H1 (cell line): ENCODE measurements at regions not wholly inside any gene's neighbourhood (a gene's known extent, or its start where the extent isn't known, plus 50 kb on each side); places are given as distances from the start of the nearest gene placed in this dataset.

Experiments used
- CTCF ChIA-PET: fragments of 300-600 bp; sonication (Branson Sonifier 250); formaldehyde crosslinking; loops from one replicate; lab custom pipeline; 2021; ENCODE audit not compliant: partially characterized antibody; lab: Charles Lee
- POLR2A ChIA-PET: fragments of 300-600 bp; sonication (Branson Sonifier 250); formaldehyde crosslinking; loops from one replicate; lab custom pipeline; 2021; ENCODE audit warnings: inconsistent platforms; ENCODE audit not compliant: partially characterized antibody; lab: Charles Lee
- DNase-seq, 2 experiments: peaks; one replicate each; pipeline versions ENCODE4 v3.0.0 to v3.0.0-alpha.2; 2010 to 2022; ENCODE audit warnings: low spot score in 2 of 2, low read depth in 1 of 2, mixed read lengths in 1 of 2
- FAIRE-seq: peaks from 2 replicates; lab custom pipeline; 2011; peaks lifted over from hg19 to GRCh38; lab: Jason Lieb, UNC
- H2AFZ ChIP-seq: 2 replicates; pipeline ENCODE4 v1.8.1; 2012; ENCODE audit warnings: low read length, inconsistent platforms
- H2AK5ac ChIP-seq: 2 replicates; pipeline ENCODE4 v1.6.1; 2013; ENCODE audit warnings: low read depth, low read length
- H2BK120ac ChIP-seq: replicated peaks from 2 replicates; pipeline ENCODE3; 2013; ENCODE audit warnings: low read depth, low read length, inconsistent platforms
- H2BK12ac ChIP-seq: 2 replicates; pipeline ENCODE4 v1.6.1; 2013; ENCODE audit warnings: low read depth, low read length
- H2BK15ac ChIP-seq: 2 replicates; pipeline ENCODE4 v1.6.1; 2013; ENCODE audit warnings: low read length
- H2BK20ac ChIP-seq: 2 replicates; pipeline ENCODE4 v1.6.1; 2013; ENCODE audit warnings: low read length
- H2BK5ac ChIP-seq: 2 replicates; pipeline ENCODE4 v1.6.1; 2013; ENCODE audit warnings: low read depth, low read length
- H3K14ac ChIP-seq: 2 replicates; pipeline ENCODE4 v1.6.1; 2013; ENCODE audit warnings: inconsistent platforms; ENCODE audit not compliant: insufficient read length
- H3K18ac ChIP-seq: 2 replicates; pipeline ENCODE4 v1.6.1; 2013; ENCODE audit warnings: low read length; ENCODE audit errors: extremely low read depth
- H3K23ac ChIP-seq: 2 replicates; pipeline ENCODE4 v1.6.1; 2013; ENCODE audit warnings: inconsistent platforms; ENCODE audit not compliant: insufficient read length
- H3K23me2 ChIP-seq: 2 replicates; pipeline ENCODE4 v1.6.1; 2013; ENCODE audit warnings: low read depth, low read length
- H3K27ac ChIP-seq: 2 replicates; pipeline ENCODE4 v1.6.1; 2011; ENCODE audit warnings: low read depth, low read length, inconsistent platforms
- H3K27me3 ChIP-seq, 4 experiments: replicated peaks in 1 of 4; 1 replicate in 1 of 4; 2 replicates in 3 of 4; pipeline versions ENCODE4 v1.6.1 to v1.8.1; 2011 to 2013; ENCODE audit warnings: low read length in 3 of 4, mild to moderate bottlenecking in 3 of 4, inconsistent platforms in 2 of 4, mixed read lengths in 2 of 4, moderate library complexity in 1 of 4; ENCODE audit not compliant: control insufficient read depth in 3 of 4, insufficient read depth in 3 of 4; ENCODE audit errors: extremely low read depth in 1 of 4
- H3K36me3 ChIP-seq, 4 experiments: 2 replicates each; pipeline versions ENCODE4 v1.6.1 to v1.8.1; 2011 to 2013; ENCODE audit warnings: mild to moderate bottlenecking in 4 of 4, low read length in 3 of 4, moderate library complexity in 2 of 4, control low read depth in 1 of 4, inconsistent platforms in 1 of 4; ENCODE audit not compliant: insufficient read depth in 4 of 4, control insufficient read depth in 2 of 4
- H3K4ac ChIP-seq: replicated peaks from 2 replicates; pipeline ENCODE3; 2013; ENCODE audit warnings: low read length, low read depth, mixed read lengths, inconsistent platforms; ENCODE audit not compliant: insufficient read length
- H3K4me1 ChIP-seq, 4 experiments: replicated peaks in 1 of 4; 1 replicate in 1 of 4; 2 replicates in 3 of 4; pipeline versions ENCODE4 v1.6.1 to v1.8.1; 2011 to 2013; ENCODE audit warnings: low read length in 3 of 4, inconsistent platforms in 2 of 4, mixed read lengths in 1 of 4; ENCODE audit not compliant: insufficient read depth in 4 of 4, control insufficient read depth in 3 of 4
- H3K4me2 ChIP-seq, 2 experiments: 2 replicates each; pipeline versions ENCODE4 v1.6.1 to v1.8.1; 2011 to 2013; ENCODE audit warnings: low read depth in 2 of 2, low read length in 2 of 2, control low read depth in 1 of 2, inconsistent platforms in 1 of 2, mild to moderate bottlenecking in 1 of 2; ENCODE audit not compliant: insufficient read depth in 1 of 2
- H3K4me3 ChIP-seq, 4 experiments: fragments of 200-600, 300-600 bp in 1 of 4; sonication (generic), shearing (Covaris generic), sonication (Bioruptor Twin) in 1 of 4; 2 replicates each; pipeline versions ENCODE4 v1.5.1 to v1.8.1; 2011 to 2016; ENCODE audit warnings: low read length in 4 of 4, low read depth in 3 of 4, control low read depth in 2 of 4, inconsistent platforms in 2 of 4, mild to moderate bottlenecking in 2 of 4, mixed read lengths in 1 of 4, moderate library complexity in 1 of 4; ENCODE audit not compliant: insufficient read depth in 2 of 4; ENCODE audit errors: extremely low read depth in 1 of 4
- H3K56ac ChIP-seq: replicated peaks from 2 replicates; pipeline ENCODE3; 2013; ENCODE audit warnings: low read depth, mild to moderate bottlenecking, mixed read lengths, low read length, inconsistent platforms; ENCODE audit not compliant: insufficient read length
- H3K79me1 ChIP-seq: 2 replicates; pipeline ENCODE4 v1.6.1; 2013; ENCODE audit warnings: low read depth, low read length, control low read depth
- H3K79me2 ChIP-seq, 2 experiments: 2 replicates each; pipeline versions ENCODE4 v1.6.1 to v1.8.1; 2012 to 2013; ENCODE audit warnings: low read length in 2 of 2, mild to moderate bottlenecking in 2 of 2, inconsistent platforms in 1 of 2; ENCODE audit not compliant: insufficient read depth in 2 of 2, control insufficient read depth in 1 of 2
- H3K9ac ChIP-seq, 4 experiments: replicated peaks in 1 of 4; 1 replicate in 1 of 4; 2 replicates in 3 of 4; pipeline versions ENCODE4 v1.6.1 to v1.8.1; 2011 to 2013; ENCODE audit warnings: low read depth in 3 of 4, low read length in 3 of 4, control low read depth in 2 of 4, mild to moderate bottlenecking in 2 of 4, moderate library complexity in 2 of 4, inconsistent platforms in 1 of 4; ENCODE audit errors: extremely low read depth in 1 of 4
- H3K9me3 ChIP-seq, 2 experiments: 2 replicates each; pipeline versions ENCODE4 v1.6.1 to v1.8.1; 2012 to 2013; ENCODE audit warnings: mild to moderate bottlenecking in 2 of 2, moderate library complexity in 2 of 2, control low read depth in 1 of 2, inconsistent platforms in 1 of 2, low read depth in 1 of 2, low read length in 1 of 2, mixed read lengths in 1 of 2; ENCODE audit not compliant: insufficient read depth in 2 of 2
- H4K20me1 ChIP-seq, 2 experiments: replicated peaks in 1 of 2; 2 replicates each; pipeline versions ENCODE3 to v1.8.1; 2011 to 2013; ENCODE audit warnings: inconsistent platforms in 2 of 2, low read length in 2 of 2, mild to moderate bottlenecking in 1 of 2; ENCODE audit not compliant: insufficient read depth in 2 of 2, control insufficient read depth in 1 of 2
- H4K5ac ChIP-seq: 2 replicates; pipeline ENCODE4 v1.6.1; 2013; ENCODE audit warnings: low read length, low read depth, mixed read lengths, inconsistent platforms; ENCODE audit not compliant: insufficient read length
- H4K8ac ChIP-seq: 2 replicates; pipeline ENCODE4 v1.8.0; 2013; ENCODE audit warnings: mild to moderate bottlenecking, moderate library complexity, low read length, inconsistent platforms; ENCODE audit not compliant: insufficient read depth; ENCODE audit errors: extremely low read depth
- H4K91ac ChIP-seq: replicated peaks from 2 replicates; pipeline ENCODE3; 2013; ENCODE audit warnings: low read length, mixed read lengths, inconsistent platforms; ENCODE audit not compliant: insufficient read length
- BACH1 ChIP-seq: IDR thresholded peaks from 2 replicates; pipeline ENCODE4 v1.6.1; 2012; ENCODE audit warnings: low read length, improper control_type of control experiment
- FOSL1 ChIP-seq: IDR thresholded peaks from 2 replicates; pipeline ENCODE4 v1.6.1; 2011; ENCODE audit warnings: mild to moderate bottlenecking, low read depth, low read length, moderate library complexity; ENCODE audit not compliant: insufficient read depth
- JUND ChIP-seq: IDR thresholded peaks from 2 replicates; pipeline ENCODE4 v1.6.1; 2011; ENCODE audit warnings: mild to moderate bottlenecking, improper control_type of control experiment, low read length
- RNF2 ChIP-seq: fragments of 200-900, 300-1000 bp; sonication (generic); IDR thresholded peaks from 2 replicates; pipeline ENCODE4 v1.7.1; 2016; ENCODE audit warnings: borderline replicate concordance, low read depth, mild to moderate bottlenecking, antibody characterized with exemption, low read length; ENCODE audit not compliant: poor library complexity, severe bottlenecking; ENCODE audit errors: missing control alignments
- SIN3A ChIP-seq, 2 experiments: IDR thresholded peaks in 1 of 2; conservative IDR thresholded peaks in 1 of 2; 2 replicates each; pipeline ENCODE4 v1.6.1; 2011 to 2012; ENCODE audit warnings: low read length in 2 of 2, improper control_type of control experiment in 1 of 2, low read depth in 1 of 2, mild to moderate bottlenecking in 1 of 2
- SP2 ChIP-seq: IDR thresholded peaks from 2 replicates; pipeline ENCODE4 v1.6.1; 2012; ENCODE audit warnings: mild to moderate bottlenecking, low read length, inconsistent platforms
- SUZ12 ChIP-seq: fragments of 200-600 bp; sonication (generic); IDR thresholded peaks from 2 replicates; pipeline ENCODE4 v1.6.1; 2012; ENCODE audit warnings: mild to moderate bottlenecking, inconsistent platforms, low read length, moderate library complexity, mixed read lengths
- TBP ChIP-seq: IDR thresholded peaks from 2 replicates; pipeline ENCODE4 v1.6.1; 2011; ENCODE audit warnings: low read depth, low read length, improper control_type of control experiment
- TEAD4 ChIP-seq: IDR thresholded peaks from 2 replicates; pipeline ENCODE4 v1.6.1; 2012; ENCODE audit warnings: low read depth, low read length, inconsistent platforms, mixed read lengths
- whole genome bisulfite sequencing, 2 experiments: shearing (Covaris generic) in 1 of 2; methylation state at CpG; one replicate each; pipeline versions ENCODE4 v1.1.6 to v1.1.7; 2013 to 2015; ENCODE audit warnings: low lambda C conversion rate in 2 of 2, mixed read lengths in 2 of 2, inconsistent platforms in 1 of 2, low coverage in 1 of 2, missing lambda C conversion rate in 1 of 2; ENCODE audit not compliant: insufficient replicate concordance in 2 of 2, insufficient coverage in 1 of 2, insufficient read length in 1 of 2; ENCODE audit errors: extremely low coverage in 1 of 2, missing lambda C conversion rate in 1 of 2; 5-methylcytosine and 5-hydroxymethylcytosine counted together
- TF ChIP-seq, protein P1 (sequence below): IDR thresholded peaks from 2 replicates; pipeline ENCODE4 v1.6.1; 2012; ENCODE audit warnings: low read length, inconsistent platforms

DNA sequence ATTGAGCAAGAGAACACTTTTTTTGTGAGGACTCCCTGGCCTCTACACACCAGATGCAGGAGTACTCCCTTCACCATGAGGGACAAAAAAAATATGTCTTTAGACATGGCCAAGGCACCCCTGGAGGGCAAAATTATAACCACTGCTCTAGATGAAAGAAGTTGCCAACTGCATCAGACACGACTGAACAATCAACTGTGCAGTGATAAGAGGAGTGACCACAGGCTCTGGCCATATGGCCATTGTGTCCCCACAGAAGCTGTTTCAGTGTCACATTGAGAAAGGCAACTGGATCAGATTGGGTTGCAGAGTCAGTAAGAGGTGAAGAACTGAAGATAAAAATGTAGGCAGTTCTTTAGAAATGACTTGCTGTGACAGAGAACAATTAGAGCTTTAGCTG, 85.7 kb downstream of the C6orf118 start:
- Histone ChIP-seq H3K56ac (no peak overlapping the region), H2AK5ac (no peak overlapping the region), H3K23ac (no peak overlapping the region), H3K18ac (no peak overlapping the region), H3K23me2 (no peaks in the 10 kb centered on the region), H3K36me3 (no peaks in the 10 kb centered on the region), H3K79me2 (no peaks in the 10 kb centered on the region), H2BK12ac (no peak overlapping the region), H3K9me3 (peaks cover 0 to 2% of the 10 kb centered on the region in 2 experiments; a peak in 1 of 4 replicates), H3K4me2 (no peak overlapping the region), H3K4me3 (no peak overlapping the region), H4K8ac (no peak overlapping the region), H3K27me3 (no peaks in the 10 kb centered on the region), H4K91ac (no peak overlapping the region), H3K9ac (no peak overlapping the region), H3K4ac (no peak overlapping the region), H3K79me1 (no peaks in the 10 kb centered on the region), H2AFZ (no peak overlapping the region), H3K27ac (no peak overlapping the region), H2BK20ac (no peak overlapping the region), H2BK120ac (no peak overlapping the region), H2BK5ac (no peak overlapping the region), H4K5ac (no peak overlapping the region), H2BK15ac (no peak overlapping the region), H3K4me1 (no peaks in the 10 kb centered on the region), H4K20me1 (no peaks in the 10 kb centered on the region), H3K14ac (no peak overlapping the region)
- 100% methylated on average over 1 of the region's 1 CpG; no CpG with 5 or more reads in 1 of the 2 experiments for WGBS, 2 experiments
- ChIA-PET CTCF (interaction anchor here (1.4 to 1.8 kb wide), 2 partner anchors 8 to 21 kb away, joined by 4 to 7 read pairs; no protein-coding TSS in a partner anchor), POLR2A (no interaction called here)
- DNase-seq (no peak), FAIRE-seq (no peak)
- TF ChIP-seq TEAD4 (no peak), SIN3A (conservative IDR thresholded peaks at IDR 0.05 in 1 of 2, IDR thresholded peaks at IDR 0.05 in 1 of 2; ENCODE audit: low read depth in 1 of 2, low read length in 2 of 2) (no peak), BACH1 (no peak), SUZ12 (no peak), JUND (no peak), SP2 (no peak), TBP (no peak), RNF2 (no peak), FOSL1 (no peak)
- TF ChIP-seq, protein P1, sequence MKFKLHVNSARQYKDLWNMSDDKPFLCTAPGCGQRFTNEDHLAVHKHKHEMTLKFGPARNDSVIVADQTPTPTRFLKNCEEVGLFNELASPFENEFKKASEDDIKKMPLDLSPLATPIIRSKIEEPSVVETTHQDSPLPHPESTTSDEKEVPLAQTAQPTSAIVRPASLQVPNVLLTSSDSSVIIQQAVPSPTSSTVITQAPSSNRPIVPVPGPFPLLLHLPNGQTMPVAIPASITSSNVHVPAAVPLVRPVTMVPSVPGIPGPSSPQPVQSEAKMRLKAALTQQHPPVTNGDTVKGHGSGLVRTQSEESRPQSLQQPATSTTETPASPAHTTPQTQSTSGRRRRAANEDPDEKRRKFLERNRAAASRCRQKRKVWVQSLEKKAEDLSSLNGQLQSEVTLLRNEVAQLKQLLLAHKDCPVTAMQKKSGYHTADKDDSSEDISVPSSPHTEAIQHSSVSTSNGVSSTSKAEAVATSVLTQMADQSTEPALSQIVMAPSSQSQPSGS: no peak
